ENCODE measurements at regions not wholly inside any gene's neighbourhood (a gene's known extent, or its start where the extent isn't known, plus 50 kb on each side); places are given as distances from the start of the nearest gene placed in this dataset.

DNA sequence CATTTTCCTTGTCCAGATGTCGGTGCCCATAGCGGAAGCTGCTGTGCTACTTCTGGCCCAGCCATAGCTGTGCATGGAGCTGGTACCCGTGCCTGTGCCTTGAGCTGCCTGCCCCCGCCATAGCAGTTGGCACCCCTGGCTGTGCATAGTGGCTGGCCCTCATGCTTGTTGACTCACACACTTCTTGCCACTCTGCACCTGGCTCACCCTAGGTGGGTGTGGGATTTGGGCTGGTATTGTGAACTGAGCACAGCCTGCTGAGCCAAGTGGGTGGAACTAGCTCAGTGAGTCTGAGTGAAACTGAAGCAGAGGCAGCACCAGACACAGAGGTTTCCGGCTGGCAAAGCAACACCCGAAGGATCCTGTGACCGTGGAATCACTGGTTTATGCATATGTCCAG is 689.5 kb upstream of the EYS start:
- H3K4me1 Mint-ChIP-seq (ENCODE audit: low read depth): peaks cover 3% of the 10 kb centered on the region
- DNase-seq (ENCODE audit: low spot score): no peak
- TF ChIP-seq, protein P1, sequence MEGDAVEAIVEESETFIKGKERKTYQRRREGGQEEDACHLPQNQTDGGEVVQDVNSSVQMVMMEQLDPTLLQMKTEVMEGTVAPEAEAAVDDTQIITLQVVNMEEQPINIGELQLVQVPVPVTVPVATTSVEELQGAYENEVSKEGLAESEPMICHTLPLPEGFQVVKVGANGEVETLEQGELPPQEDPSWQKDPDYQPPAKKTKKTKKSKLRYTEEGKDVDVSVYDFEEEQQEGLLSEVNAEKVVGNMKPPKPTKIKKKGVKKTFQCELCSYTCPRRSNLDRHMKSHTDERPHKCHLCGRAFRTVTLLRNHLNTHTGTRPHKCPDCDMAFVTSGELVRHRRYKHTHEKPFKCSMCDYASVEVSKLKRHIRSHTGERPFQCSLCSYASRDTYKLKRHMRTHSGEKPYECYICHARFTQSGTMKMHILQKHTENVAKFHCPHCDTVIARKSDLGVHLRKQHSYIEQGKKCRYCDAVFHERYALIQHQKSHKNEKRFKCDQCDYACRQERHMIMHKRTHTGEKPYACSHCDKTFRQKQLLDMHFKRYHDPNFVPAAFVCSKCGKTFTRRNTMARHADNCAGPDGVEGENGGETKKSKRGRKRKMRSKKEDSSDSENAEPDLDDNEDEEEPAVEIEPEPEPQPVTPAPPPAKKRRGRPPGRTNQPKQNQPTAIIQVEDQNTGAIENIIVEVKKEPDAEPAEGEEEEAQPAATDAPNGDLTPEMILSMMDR (IDR thresholded peaks at IDR 0.05): no peak
- no peaks in the 10 kb centered on the region for H3K36me3 Mint-ChIP-seq (ENCODE audit: low read depth)
- H3K27ac Mint-ChIP-seq (ENCODE audit: unreplicated experiment): no peak overlapping the region
- H3K27me3 Mint-ChIP-seq (ENCODE audit: low read depth): peaks cover 4% of the 10 kb centered on the region
- no peaks in the 10 kb centered on the region for H3K9me3 Mint-ChIP-seq (ENCODE audit: low read depth)
- no peak overlapping the region for H3K4me3 Mint-ChIP-seq (ENCODE audit: unreplicated experiment)

DNA sequence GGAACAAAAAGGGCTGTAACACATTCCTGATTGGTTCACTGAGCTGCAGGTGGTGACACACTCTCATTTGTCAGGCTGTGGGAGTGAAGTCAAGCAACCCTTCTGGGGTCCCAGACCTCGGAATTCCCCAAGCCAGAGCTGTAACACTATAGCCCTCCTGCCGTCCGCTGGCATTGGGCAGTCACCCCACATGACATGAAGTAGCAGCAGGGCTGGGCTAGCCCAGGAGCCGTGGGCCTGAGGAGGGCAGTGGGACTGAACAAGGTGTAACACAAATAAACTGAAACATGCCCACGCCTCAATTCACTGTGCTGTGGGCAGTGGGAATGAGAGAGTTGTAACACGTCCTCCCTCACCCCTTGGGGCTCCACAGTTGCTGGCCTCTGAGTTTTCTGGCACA is 689.1 kb upstream of the EYS start:
- Mint-ChIP-seq H3K36me3 (ENCODE audit: low read depth) (no peaks in the 10 kb centered on the region), H3K4me1 (ENCODE audit: low read depth) (peaks cover 3% of the 10 kb centered on the region), H3K27ac (ENCODE audit: unreplicated experiment) (no peak overlapping the region), H3K4me3 (ENCODE audit: unreplicated experiment) (no peak overlapping the region), H3K9me3 (ENCODE audit: low read depth) (no peaks in the 10 kb centered on the region), H3K27me3 (ENCODE audit: low read depth) (peaks cover 4% of the 10 kb centered on the region)
- no peak for DNase-seq (ENCODE audit: low spot score)
- TF ChIP-seq, protein P1 (IDR thresholded peaks at IDR 0.05): no peak

DNA sequence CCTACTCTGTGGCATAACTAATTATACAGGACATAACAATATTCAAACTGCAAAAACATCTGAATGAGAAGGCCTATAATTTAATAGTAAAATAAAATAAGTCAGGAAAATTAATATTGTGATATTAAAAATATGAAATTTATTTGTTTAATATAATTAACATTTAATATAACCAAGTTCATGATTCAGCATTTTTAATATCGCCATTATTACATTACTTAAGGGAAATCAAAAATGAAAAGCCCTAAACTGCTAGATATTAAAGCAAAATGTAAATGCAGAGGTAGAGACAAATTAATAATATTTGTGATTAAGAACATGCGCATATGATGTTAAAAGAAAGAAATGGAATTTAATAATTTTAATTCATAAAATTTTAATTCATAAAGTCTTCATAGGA is 683.4 kb upstream of the EYS start:
- no peaks in the 10 kb centered on the region for H3K36me3 Mint-ChIP-seq (ENCODE audit: low read depth)
- H3K4me3 Mint-ChIP-seq (ENCODE audit: unreplicated experiment): no peak overlapping the region
- DNase-seq (ENCODE audit: low spot score): no peak
- peaks cover 3% of the 10 kb centered on the region for H3K4me1 Mint-ChIP-seq (ENCODE audit: low read depth)
- no peaks in the 10 kb centered on the region for H3K9me3 Mint-ChIP-seq (ENCODE audit: low read depth)
- peaks cover 2% of the 10 kb centered on the region for H3K27me3 Mint-ChIP-seq (ENCODE audit: low read depth)
- TF ChIP-seq, protein P1 (IDR thresholded peaks at IDR 0.05): no peak
- no peak overlapping the region for H3K27ac Mint-ChIP-seq (ENCODE audit: unreplicated experiment)

DNA sequence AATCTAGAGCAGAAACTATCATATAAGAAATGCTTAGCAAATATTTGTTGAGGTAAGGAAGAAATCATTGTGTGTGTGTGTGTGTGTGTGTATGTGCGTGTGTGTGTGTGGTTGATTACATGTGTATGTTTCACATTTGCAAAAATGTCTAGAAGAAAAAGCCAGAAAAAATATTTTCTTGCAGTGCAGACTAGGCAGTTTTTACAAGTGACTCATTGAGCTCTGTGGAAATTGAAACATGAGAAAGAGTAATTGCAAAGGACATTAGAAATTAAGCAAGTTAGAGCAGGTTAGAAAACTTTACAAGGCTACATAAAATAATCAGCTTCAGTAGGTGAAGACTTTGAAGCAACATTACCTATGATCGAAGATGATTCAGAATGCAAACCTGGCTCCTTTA is 669.0 kb upstream of the EYS start:
- no peak overlapping the region for H3K4me3 Mint-ChIP-seq (ENCODE audit: unreplicated experiment)
- no peaks in the 10 kb centered on the region for H3K36me3 Mint-ChIP-seq (ENCODE audit: low read depth)
- no peak overlapping the region for H3K27ac Mint-ChIP-seq (ENCODE audit: unreplicated experiment)
- TF ChIP-seq, protein P1 (IDR thresholded peaks at IDR 0.05): no peak
- H3K27me3 Mint-ChIP-seq (ENCODE audit: low read depth): peaks cover 2% of the 10 kb centered on the region
- no peak for DNase-seq (ENCODE audit: low spot score)
- peaks cover 9% of the 10 kb centered on the region for H3K4me1 Mint-ChIP-seq (ENCODE audit: low read depth)
- peaks cover 4% of the 10 kb centered on the region for H3K9me3 Mint-ChIP-seq (ENCODE audit: low read depth)

DNA sequence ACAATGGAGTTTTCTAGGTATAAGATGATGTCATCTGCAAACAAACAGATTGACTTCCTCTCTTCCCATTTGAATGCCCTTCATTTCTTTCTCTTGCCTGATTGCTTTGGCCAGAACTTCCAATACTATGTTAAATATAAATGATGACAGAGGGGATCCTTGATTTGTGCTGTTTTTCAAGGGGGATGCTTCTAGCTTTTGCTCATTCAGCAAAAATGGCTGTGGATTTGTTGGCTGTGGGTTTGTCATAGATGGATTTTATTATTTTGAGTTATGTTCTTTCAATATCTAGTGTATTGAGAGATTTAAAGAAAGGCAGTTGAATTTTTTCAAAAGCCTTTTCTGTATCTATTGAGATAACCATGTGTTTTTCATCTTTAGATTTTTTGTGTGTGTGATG is 662.4 kb upstream of the EYS start:
- Mint-ChIP-seq H3K9me3 (ENCODE audit: low read depth) (peaks cover 12% of the 10 kb centered on the region), H3K27me3 (ENCODE audit: low read depth) (no peaks in the 10 kb centered on the region), H3K27ac (ENCODE audit: unreplicated experiment) (no peak overlapping the region), H3K4me3 (ENCODE audit: unreplicated experiment) (no peak overlapping the region), H3K36me3 (ENCODE audit: low read depth) (no peaks in the 10 kb centered on the region), H3K4me1 (ENCODE audit: low read depth) (peaks cover 5% of the 10 kb centered on the region)
- TF ChIP-seq, protein P1 (IDR thresholded peaks at IDR 0.05): no peak
- DNase-seq (ENCODE audit: low spot score): no peak
